HEK293 (cell line): ENCODE measurements at regions not wholly inside any gene's neighbourhood (a gene's known extent, or its start where the extent isn't known, plus 50 kb on each side); places are given as distances from the start of the nearest gene placed in this dataset.

ENCODE experiments used
- KLF10 ChIP-seq: fragments of 450-650 bp; IDR thresholded peaks from 2 replicates; pipeline ENCODE4 v1.5.1; 2018; ENCODE audit warnings: missing biosample characterization, mild to moderate bottlenecking, missing genetic modification characterization
- MYNN ChIP-seq: fragments of 450-650 bp; formaldehyde crosslinking; IDR thresholded peaks from 2 replicates; pipeline ENCODE4 v1.5.1; 2016; ENCODE audit warnings: missing biosample characterization, missing genetic modification characterization, borderline replicate concordance
- OSR2 ChIP-seq: fragments of 450-650 bp; formaldehyde crosslinking; IDR thresholded peaks from 2 replicates; pipeline ENCODE4 v1.5.1; 2016; ENCODE audit warnings: missing biosample characterization, missing genetic modification characterization
- ZFP41 ChIP-seq: fragments of 450-650 bp; formaldehyde crosslinking; IDR thresholded peaks from 2 replicates; pipeline ENCODE4 v1.5.1; 2016; ENCODE audit warnings: missing biosample characterization, missing genetic modification characterization, borderline replicate concordance
- ZNF600 ChIP-seq: fragments of 450-650 bp; formaldehyde crosslinking; IDR thresholded peaks from 2 replicates; pipeline ENCODE4 v1.5.1; 2016; ENCODE audit warnings: missing biosample characterization, missing genetic modification characterization
- TF ChIP-seq, protein P1 (sequence below): fragments of 450-650 bp; formaldehyde crosslinking; IDR thresholded peaks from 2 replicates; pipeline ENCODE4 v1.5.1; 2016; ENCODE audit warnings: missing biosample characterization, missing genetic modification characterization

DNA sequence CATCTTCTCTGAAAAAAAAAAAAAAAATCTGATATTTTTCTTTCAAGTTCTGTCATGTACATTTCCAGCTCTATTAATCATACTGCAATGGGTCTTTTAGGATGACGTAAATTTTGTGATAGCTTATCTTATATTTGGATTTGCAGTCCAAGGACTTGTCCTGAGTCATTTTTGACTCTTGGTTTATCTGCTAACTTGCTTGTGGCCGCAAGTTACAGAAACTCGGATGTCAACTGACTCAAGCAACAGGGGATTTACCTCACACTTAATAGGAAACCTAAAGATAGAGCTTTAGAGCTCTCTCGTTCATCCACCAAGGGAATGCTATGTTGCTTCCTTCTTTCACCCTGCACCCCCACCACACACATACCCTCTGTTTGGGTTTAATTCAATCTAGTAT, 1433.8 kb upstream of the TENM3 start:
- TF ChIP-seq ZFP41 (tag by site-specific recombination) (no peak), OSR2 (tag by site-specific recombination) (no peak), KLF10 (tag by site-specific recombination) (no peak), ZNF600 (tag by site-specific recombination) (no peak), MYNN (tag by site-specific recombination) (no peak)
- TF ChIP-seq, protein P1, sequence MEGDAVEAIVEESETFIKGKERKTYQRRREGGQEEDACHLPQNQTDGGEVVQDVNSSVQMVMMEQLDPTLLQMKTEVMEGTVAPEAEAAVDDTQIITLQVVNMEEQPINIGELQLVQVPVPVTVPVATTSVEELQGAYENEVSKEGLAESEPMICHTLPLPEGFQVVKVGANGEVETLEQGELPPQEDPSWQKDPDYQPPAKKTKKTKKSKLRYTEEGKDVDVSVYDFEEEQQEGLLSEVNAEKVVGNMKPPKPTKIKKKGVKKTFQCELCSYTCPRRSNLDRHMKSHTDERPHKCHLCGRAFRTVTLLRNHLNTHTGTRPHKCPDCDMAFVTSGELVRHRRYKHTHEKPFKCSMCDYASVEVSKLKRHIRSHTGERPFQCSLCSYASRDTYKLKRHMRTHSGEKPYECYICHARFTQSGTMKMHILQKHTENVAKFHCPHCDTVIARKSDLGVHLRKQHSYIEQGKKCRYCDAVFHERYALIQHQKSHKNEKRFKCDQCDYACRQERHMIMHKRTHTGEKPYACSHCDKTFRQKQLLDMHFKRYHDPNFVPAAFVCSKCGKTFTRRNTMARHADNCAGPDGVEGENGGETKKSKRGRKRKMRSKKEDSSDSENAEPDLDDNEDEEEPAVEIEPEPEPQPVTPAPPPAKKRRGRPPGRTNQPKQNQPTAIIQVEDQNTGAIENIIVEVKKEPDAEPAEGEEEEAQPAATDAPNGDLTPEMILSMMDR (tag by site-specific recombination): no peak
